ENCODE measurements at regions not wholly inside any gene's neighbourhood (a gene's known extent, or its start where the extent isn't known, plus 50 kb on each side); places are given as distances from the start of the nearest gene placed in this dataset.

- no peak for DNase-seq (ENCODE audit: low read depth)
Observed at GRCh38 chr19:34118879-34119748, 53.2 kb upstream of the LSM14A start.

DNA sequence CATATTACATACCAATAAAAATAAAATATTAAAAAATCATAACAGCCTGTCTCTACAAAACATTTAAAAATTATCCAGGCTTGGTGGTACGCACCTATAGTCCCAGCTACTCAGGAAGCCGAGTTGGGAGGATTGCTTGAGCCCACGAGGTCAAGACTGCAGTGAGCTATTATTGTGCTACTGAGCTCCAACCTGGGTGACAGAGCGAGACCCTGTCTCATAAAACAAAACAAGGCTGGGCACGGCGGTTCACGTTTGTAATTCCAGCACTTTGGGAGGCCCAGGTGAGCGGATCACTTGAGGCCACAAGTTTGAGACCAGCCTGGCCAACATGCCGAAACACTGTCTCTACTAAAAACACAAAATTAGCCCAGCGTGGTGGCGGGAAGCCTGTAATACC is 52.2 kb upstream of the LSM14A start:
- no peak for DNase-seq (ENCODE audit: low read depth)

DNA sequence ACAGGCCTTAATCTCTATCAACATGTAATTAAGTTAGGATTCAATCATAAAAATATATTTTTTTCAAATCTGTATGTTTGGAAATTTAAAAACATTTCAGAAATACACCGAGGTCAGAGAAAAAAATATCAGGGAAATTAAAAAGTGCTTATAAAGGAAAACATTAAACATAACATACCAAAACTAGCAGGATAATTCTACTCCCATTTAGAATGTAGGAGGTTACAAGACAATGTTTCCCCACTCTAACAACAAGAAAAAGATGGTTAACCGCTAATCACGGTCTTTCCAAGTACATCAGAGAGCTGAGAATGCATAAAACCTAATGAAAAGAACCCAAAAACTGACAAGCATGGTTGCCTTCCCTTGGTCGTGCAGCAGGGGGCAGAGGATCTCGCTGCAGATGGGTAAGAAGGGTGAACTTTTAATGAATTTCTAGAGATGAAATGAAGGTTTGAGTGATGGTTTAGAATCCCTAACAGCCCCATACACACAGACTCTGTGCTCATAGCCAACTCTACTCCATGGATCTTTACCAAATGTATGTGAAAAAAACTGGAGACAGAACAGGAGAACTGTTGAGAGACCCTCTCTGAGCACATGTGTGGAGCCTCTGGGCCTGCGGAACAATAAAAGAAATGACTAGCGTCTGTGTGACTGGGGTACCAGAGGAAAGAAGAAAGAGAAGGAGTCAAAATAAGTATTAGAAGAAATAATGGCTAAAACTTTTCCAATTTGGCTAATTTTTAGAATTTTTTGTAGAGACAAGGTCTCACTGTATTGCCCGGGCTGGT is 51.3 kb upstream of the LSM14A start:
- peak; percentile 18 for DNase-seq (ENCODE audit: low read depth)
